Naive thymus-derived CD8-positive, alpha-beta T cell (primary cell): ENCODE measurements at regions not wholly inside any gene's neighbourhood (a gene's known extent, or its start where the extent isn't known, plus 50 kb on each side); places are given as distances from the start of the nearest gene placed in this dataset.

Source experiments
- ATAC-seq, 2 donors: fragments of 150-1000 bp; cut with Tn5 transposase in 1 of 2; sonication (Bioruptor Pico), chemical (Tn5 transposase) in 1 of 2; 1 replicate in 1 of 2; 2 replicates in 1 of 2; pipeline ENCODE4 v1.10.0; 2021; ENCODE audit warnings: mild to moderate bottlenecking in 2 of 2, moderate library complexity in 2 of 2
- POLR2A ChIA-PET: fragments of 350-600 bp; sonication (Branson Sonifier 250); formaldehyde crosslinking; loops from one replicate; lab custom pipeline; 2021; ENCODE audit warnings: antibody characterized with exemption; lab: Charles Lee
- DNase-seq, 10 donors: peaks; one replicate each; pipeline versions ENCODE4 v3.0.0 to v3.0.0-alpha.2; 2020 to 2022
- H3K27ac Mint-ChIP-seq, 10 donors: one replicate each; pipeline ENCODE4 v1.8.0; 2020 to 2022; ENCODE audit warnings: mild to moderate bottlenecking in 10 of 10, mixed read lengths in 10 of 10, moderate library complexity in 4 of 10, inconsistent platforms in 1 of 10
- H3K27me3 Mint-ChIP-seq, 5 donors: one replicate each; pipeline ENCODE4 v1.8.0; 2021 to 2022; ENCODE audit warnings: mixed read lengths in 5 of 5
- H3K36me3 Mint-ChIP-seq, 3 donors: one replicate each; pipeline ENCODE4 v1.8.0; 2020 to 2022; ENCODE audit warnings: mixed read lengths in 3 of 3, mild to moderate bottlenecking in 2 of 3, inconsistent platforms in 1 of 3
- H3K4me1 Mint-ChIP-seq, 4 donors: one replicate each; pipeline ENCODE4 v1.8.0; 2021 to 2022; ENCODE audit warnings: mixed read lengths in 4 of 4
- H3K4me3 Mint-ChIP-seq, 10 donors: one replicate each; pipeline ENCODE4 v1.8.0; 2020 to 2022; ENCODE audit warnings: mild to moderate bottlenecking in 10 of 10, mixed read lengths in 10 of 10, moderate library complexity in 6 of 10, inconsistent platforms in 1 of 10
- H3K9me3 Mint-ChIP-seq, 9 donors: one replicate each; pipeline ENCODE4 v1.8.0; 2020 to 2022; ENCODE audit warnings: mixed read lengths in 9 of 9, mild to moderate bottlenecking in 3 of 9, inconsistent platforms in 1 of 9, moderate library complexity in 1 of 9

DNA sequence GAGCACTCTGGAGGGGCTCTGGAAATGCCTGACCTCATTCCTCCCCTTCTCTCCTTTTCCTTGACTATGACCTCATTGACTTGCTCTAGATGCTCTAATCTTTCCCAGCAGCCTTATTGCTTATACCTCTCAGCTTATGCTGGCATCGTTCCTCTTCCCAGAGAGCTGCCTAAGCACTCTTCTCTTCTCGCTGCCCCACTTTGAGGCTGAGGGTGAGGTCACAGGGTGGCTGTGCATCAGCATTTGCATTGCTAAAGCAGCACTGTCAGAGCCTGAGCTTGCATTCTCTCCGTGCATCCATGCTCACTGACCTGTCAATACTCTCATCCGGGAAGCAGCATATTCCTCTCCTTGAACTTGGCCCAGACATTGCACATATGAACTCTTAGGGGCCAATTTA lies 96.4 kb upstream of the NTRK2 start:
- Mint-ChIP-seq H3K27ac (no peak overlapping the region), H3K36me3 (no peaks in the 10 kb centered on the region), H3K9me3 (peaks cover 0 to 4% (median 0%) of the 10 kb centered on the region in 9 donors), H3K4me3 (no peak overlapping the region), H3K4me1 (peaks cover 0 to 2% (median 0%) of the 10 kb centered on the region in 4 donors), H3K27me3 (peaks cover 4 to 28% (median 5%) of the 10 kb centered on the region in 5 donors)
- POLR2A ChIA-PET = no interaction called here
- DNase-seq (no peak), ATAC-seq (no peak)

DNA sequence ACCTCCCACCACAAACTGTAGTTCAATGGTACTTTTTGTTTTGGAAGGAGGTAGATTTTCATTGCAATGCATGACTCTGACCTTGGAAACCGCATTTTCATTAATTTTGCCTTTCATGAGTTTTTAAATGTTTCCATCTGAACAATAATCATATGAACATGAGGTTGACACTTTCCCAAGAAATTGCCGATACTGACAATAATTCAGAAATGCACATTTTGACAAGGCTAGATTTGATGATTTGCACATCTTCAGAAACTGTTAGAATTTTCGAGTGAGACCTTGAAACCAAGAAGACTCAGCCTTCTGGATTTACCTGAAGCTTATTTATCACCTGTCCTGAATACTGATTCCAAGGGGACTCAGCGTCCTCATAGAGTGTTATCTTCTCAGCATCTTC lies 93.8 kb upstream of the NTRK2 start:
- DNase-seq (no peak), ATAC-seq (no peak)
- peaks cover 0 to 2% (median 0%) of the 10 kb centered on the region in 4 donors for H3K4me1 Mint-ChIP-seq
- POLR2A ChIA-PET = no interaction called here
- no peaks in the 10 kb centered on the region for H3K36me3 Mint-ChIP-seq
- H3K27ac Mint-ChIP-seq = no peak overlapping the region
- peaks cover 4 to 30% (median 7%) of the 10 kb centered on the region in 5 donors for H3K27me3 Mint-ChIP-seq
- H3K4me3 Mint-ChIP-seq = no peak overlapping the region
- peaks cover 0 to 3% (median 0%) of the 10 kb centered on the region in 9 donors for H3K9me3 Mint-ChIP-seq

GRCh38 chr9:84583866-84584265 lies 85.7 kb upstream of the NTRK2 start:
- POLR2A ChIA-PET = no interaction called here
- no peaks in the 10 kb centered on the region for H3K36me3 Mint-ChIP-seq
- ATAC-seq = no peak
- H3K27me3 Mint-ChIP-seq = peaks cover 0 to 10% (median 2%) of the 10 kb centered on the region in 5 donors
- H3K4me3 Mint-ChIP-seq = no peak overlapping the region
- DNase-seq = no peak
- H3K4me1 Mint-ChIP-seq = no peaks in the 10 kb centered on the region
- peaks cover 0 to 5% (median 0%) of the 10 kb centered on the region in 9 donors for H3K9me3 Mint-ChIP-seq
- no peak overlapping the region for H3K27ac Mint-ChIP-seq

- Mint-ChIP-seq H3K27ac (no peak overlapping the region), H3K27me3 (peaks cover 0 to 23% (median 4%) of the 10 kb centered on the region in 5 donors), H3K4me3 (no peak overlapping the region), H3K4me1 (no peaks in the 10 kb centered on the region), H3K36me3 (no peaks in the 10 kb centered on the region), H3K9me3 (peaks cover 0 to 5% (median 0%) of the 10 kb centered on the region in 9 donors)
- DNase-seq = no peak
- POLR2A ChIA-PET = no interaction called here
- ATAC-seq = no peak
These were observed 82.9 kb upstream of the NTRK2 start for GRCh38 chr9:84586662-84587061.

DNA sequence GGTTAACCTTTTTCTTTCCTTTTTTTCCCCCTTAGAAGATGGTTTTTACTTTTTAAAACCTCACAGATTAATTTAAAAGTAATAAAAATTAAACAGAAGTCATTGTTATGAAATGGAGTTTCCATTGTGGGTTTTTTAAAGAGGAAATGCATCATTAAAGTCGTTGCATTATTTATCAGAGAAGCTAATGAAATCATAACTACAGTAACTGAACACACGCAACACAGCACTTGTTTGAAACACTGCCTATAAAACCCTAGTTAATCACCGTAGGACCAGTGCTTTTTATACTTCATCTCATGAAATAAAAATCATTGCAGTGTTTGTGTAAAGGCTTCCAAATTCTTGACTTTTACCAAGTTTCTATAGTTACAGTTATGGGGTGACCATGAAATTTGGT lies 82.4 kb upstream of the NTRK2 start:
- DNase-seq (no peak), ATAC-seq (no peak)
- Mint-ChIP-seq H3K27me3 (peaks cover 0 to 23% (median 4%) of the 10 kb centered on the region in 5 donors), H3K27ac (no peak overlapping the region), H3K36me3 (no peaks in the 10 kb centered on the region), H3K9me3 (peaks cover 0 to 5% (median 0%) of the 10 kb centered on the region in 9 donors), H3K4me3 (no peak overlapping the region), H3K4me1 (no peaks in the 10 kb centered on the region)
- POLR2A ChIA-PET = no interaction called here

- DNase-seq (no peak), ATAC-seq (no peak)
- Mint-ChIP-seq H3K4me3 (no peak overlapping the region), H3K9me3 (peaks cover 0 to 9% (median 0%) of the 10 kb centered on the region in 9 donors), H3K27me3 (peaks cover 0 to 23% (median 4%) of the 10 kb centered on the region in 5 donors), H3K4me1 (no peaks in the 10 kb centered on the region), H3K27ac (no peak overlapping the region), H3K36me3 (no peaks in the 10 kb centered on the region)
- POLR2A ChIA-PET = no interaction called here
These were observed 80.0 kb upstream of the NTRK2 start for GRCh38 chr9:84589542-84589941.

DNA sequence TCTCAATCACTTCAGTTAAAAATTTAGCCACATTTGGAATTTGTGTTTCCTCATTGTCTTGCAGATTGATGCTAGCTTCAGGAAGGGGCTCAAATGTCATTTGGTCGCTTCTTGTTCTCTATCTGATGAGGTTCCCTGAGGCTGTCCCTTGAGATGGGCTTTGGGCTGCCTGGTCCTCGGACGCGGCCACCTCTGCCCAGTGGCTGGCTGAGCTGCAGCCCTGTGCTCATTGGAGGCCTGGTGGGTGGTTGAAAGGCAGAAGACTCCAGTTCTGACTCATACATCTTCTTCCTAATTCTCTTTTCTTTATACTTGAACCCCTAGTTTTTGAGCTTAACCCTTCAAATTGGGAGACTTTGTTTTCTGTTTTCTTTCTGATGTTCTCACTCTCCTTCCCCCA lies 78.8 kb upstream of the NTRK2 start:
- ATAC-seq = no peak
- peaks cover 1 to 23% (median 6%) of the 10 kb centered on the region in 5 donors for H3K27me3 Mint-ChIP-seq
- H3K4me3 Mint-ChIP-seq = no peak overlapping the region
- no peak overlapping the region for H3K27ac Mint-ChIP-seq
- no peaks in the 10 kb centered on the region for H3K36me3 Mint-ChIP-seq
- peaks cover 0 to 15% (median 0%) of the 10 kb centered on the region in 9 donors for H3K9me3 Mint-ChIP-seq
- no peaks in the 10 kb centered on the region for H3K4me1 Mint-ChIP-seq
- POLR2A ChIA-PET = no interaction called here
- no peak for DNase-seq

GRCh38 chr9:84592918-84593317 lies 76.6 kb upstream of the NTRK2 start:
- POLR2A ChIA-PET = no interaction called here

DNA sequence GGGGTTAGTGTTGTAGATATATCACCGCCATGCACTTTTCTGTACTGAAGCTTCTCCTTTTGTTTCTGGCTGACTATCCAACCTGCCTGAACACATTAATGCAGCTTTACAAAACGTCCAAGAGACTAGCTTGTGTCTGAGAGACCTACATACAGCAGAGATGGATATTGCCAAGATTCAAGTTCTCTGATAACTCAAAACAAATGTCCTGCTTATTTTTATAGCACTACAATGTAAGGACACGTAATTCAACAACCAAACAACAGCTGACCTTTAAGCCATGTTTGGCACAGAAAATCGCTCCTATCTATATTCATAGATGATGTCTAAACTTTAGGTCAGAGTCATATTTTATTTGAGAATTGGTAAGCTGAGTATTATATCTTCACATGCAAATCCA lies 76.2 kb upstream of the NTRK2 start:
- peaks cover 0 to 6% (median 0%) of the 10 kb centered on the region in 4 donors for H3K4me1 Mint-ChIP-seq
- H3K9me3 Mint-ChIP-seq = peaks cover 0 to 42% (median 3%) of the 10 kb centered on the region in 9 donors
- DNase-seq (no peak), ATAC-seq (no peak)
- peaks cover 1 to 20% (median 4%) of the 10 kb centered on the region in 5 donors for H3K27me3 Mint-ChIP-seq
- no peak overlapping the region for H3K27ac Mint-ChIP-seq
- POLR2A ChIA-PET = no interaction called here
- no peaks in the 10 kb centered on the region for H3K36me3 Mint-ChIP-seq
- no peak overlapping the region for H3K4me3 Mint-ChIP-seq

More at GRCh38 chr9:84592918-84593317, 76.6 kb upstream of the NTRK2 start:
- Mint-ChIP-seq H3K9me3 (peaks cover 0 to 37% (median 3%) of the 10 kb centered on the region in 9 donors), H3K27ac (no peak overlapping the region), H3K4me1 (peaks cover 0 to 6% (median 0%) of the 10 kb centered on the region in 4 donors), H3K36me3 (no peaks in the 10 kb centered on the region), H3K27me3 (peaks cover 1 to 20% (median 4%) of the 10 kb centered on the region in 5 donors), H3K4me3 (no peak overlapping the region)
- DNase-seq (no peak), ATAC-seq (no peak)

DNA sequence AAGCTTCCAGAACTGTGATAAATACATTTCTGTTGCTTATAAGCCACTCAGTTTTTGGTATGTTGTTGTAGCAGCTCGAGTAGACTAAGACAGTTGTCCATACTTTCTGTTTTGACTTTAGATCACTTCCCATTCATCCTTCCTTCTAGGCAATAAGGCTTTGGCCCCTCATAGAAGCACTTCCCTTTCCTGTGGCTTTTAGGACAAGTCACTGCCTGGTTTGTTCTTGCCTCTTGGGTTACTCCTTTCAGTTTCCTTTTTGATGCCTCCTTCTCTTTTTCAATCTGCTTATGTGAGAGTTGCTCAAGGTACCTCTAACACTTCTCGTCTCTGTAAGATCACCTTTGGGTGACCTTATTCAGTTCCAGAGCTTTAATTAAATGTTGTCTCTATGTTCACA lies 72.4 kb upstream of the NTRK2 start:
- Mint-ChIP-seq H3K4me1 (peaks cover 0 to 6% (median 0%) of the 10 kb centered on the region in 4 donors), H3K9me3 (peaks cover 0 to 47% (median 4%) of the 10 kb centered on the region in 9 donors), H3K36me3 (no peaks in the 10 kb centered on the region), H3K27me3 (peaks cover 1 to 19% (median 4%) of the 10 kb centered on the region in 5 donors), H3K4me3 (no peak overlapping the region), H3K27ac (no peak overlapping the region)
- DNase-seq (no peak), ATAC-seq (no peak)
- POLR2A ChIA-PET = no interaction called here

DNA sequence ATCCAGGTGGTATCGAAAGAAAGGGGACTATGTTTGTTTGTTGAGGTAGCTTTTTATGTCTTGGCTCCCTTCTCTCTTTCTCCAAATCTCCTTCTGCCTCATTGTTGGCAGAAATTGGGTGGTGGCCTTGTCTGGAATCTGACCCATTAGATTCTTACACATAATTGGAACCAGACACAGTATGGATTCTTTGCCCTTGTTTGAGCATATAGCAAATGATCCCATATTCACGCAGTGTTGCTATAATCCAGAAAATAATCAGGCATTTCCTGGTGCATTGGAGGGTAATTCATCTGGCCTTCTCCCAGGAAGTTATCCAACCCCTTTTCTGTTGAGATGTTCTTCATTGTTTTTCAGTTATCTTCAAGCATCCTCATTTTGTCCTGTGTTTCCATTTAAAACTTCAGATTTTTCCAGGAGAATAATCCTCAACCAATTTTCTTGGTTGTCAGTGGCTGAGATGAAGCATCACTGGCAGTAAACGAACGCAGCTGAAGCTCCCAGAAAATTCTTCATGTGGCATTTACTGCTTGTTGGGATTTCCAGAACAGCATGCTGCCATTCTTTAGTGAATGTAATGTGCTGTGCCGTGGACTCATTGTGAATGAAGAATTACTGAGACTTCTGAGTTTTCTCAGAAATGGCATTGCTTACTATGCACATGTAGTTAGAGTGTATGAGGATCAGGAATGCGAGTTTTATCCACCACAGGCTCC lies 70.5 kb upstream of the NTRK2 start:
- POLR2A ChIA-PET = no interaction called here
- ATAC-seq (no peak), DNase-seq (no peak)
- peaks cover 0 to 6% (median 0%) of the 10 kb centered on the region in 4 donors for H3K4me1 Mint-ChIP-seq
- peaks cover 1 to 19% (median 4%) of the 10 kb centered on the region in 5 donors for H3K27me3 Mint-ChIP-seq
- H3K9me3 Mint-ChIP-seq = peaks cover 0 to 45% (median 4%) of the 10 kb centered on the region in 9 donors
- H3K36me3 Mint-ChIP-seq = no peaks in the 10 kb centered on the region
- no peak overlapping the region for H3K4me3 Mint-ChIP-seq
- H3K27ac Mint-ChIP-seq = no peak overlapping the region

DNA sequence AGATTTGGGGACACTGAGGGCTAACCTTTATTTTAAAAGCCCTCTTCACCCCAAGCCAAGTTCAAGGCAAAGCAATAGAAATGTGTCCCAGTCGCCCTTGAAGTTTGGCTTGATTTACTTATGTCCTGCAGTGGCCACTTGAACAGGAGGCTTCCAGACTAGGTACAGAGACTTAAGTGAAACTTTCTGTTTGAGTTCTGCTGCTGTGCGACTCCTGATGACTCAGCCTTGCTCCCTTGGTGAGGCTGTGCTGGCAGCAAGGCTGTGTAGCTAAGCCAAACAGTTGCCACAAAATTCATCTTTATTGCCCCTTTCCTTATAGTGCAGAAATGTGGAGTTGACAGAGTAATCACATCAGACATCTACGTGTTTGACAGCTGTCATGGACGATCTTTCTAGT lies 68.8 kb upstream of the NTRK2 start:
- POLR2A ChIA-PET = no interaction called here
- H3K4me1 Mint-ChIP-seq = peaks cover 0 to 6% (median 1%) of the 10 kb centered on the region in 4 donors
- H3K4me3 Mint-ChIP-seq = no peak overlapping the region
- DNase-seq (no peak), ATAC-seq (no peak)
- peaks cover 0 to 43% (median 6%) of the 10 kb centered on the region in 9 donors for H3K9me3 Mint-ChIP-seq
- H3K27me3 Mint-ChIP-seq = peaks cover 0 to 20% (median 6%) of the 10 kb centered on the region in 5 donors
- no peak overlapping the region for H3K27ac Mint-ChIP-seq
- no peaks in the 10 kb centered on the region for H3K36me3 Mint-ChIP-seq

DNA sequence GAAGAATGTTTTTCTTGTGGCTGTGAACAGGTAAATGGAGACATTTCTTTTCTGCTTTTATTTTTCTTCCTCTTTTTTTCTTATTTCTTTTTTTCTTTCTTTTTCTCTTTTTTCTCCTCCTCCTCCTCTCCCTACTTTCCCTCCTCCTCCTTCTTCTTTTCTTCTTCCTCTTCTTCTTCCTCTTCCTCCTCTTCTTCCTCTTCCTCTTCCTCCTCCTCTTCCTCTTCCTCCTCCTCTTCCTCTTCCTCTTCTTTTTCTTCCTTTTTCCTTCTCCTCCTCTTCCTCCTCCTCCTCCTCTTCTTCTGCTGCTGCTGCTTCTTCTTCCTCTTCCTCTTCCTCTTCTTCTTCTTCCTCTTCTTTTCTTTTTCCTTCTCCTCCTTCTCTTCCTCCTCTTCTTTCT lies 65.3 kb upstream of the NTRK2 start:
- peaks cover 2 to 26% (median 6%) of the 10 kb centered on the region in 5 donors for H3K27me3 Mint-ChIP-seq
- no peak overlapping the region for H3K27ac Mint-ChIP-seq
- no peak overlapping the region for H3K4me3 Mint-ChIP-seq
- H3K4me1 Mint-ChIP-seq = peaks cover 0 to 2% (median 0%) of the 10 kb centered on the region in 4 donors
- ATAC-seq = no peak
- no peak for DNase-seq
- POLR2A ChIA-PET = no interaction called here
- H3K9me3 Mint-ChIP-seq = peaks cover 2 to 13% (median 7%) of the 10 kb centered on the region in 9 donors
- no peaks in the 10 kb centered on the region for H3K36me3 Mint-ChIP-seq
